ENCODE measurements at regions not wholly inside any gene's neighbourhood (a gene's known extent, or its start where the extent isn't known, plus 50 kb on each side); places are given as distances from the start of the nearest gene placed in this dataset.

- no peak for DNase-seq
Observed at GRCh38 chr2:238638982-238639628, 208.8 kb upstream of the TWIST2 start.

- no peak for DNase-seq
Observed at GRCh38 chr2:238640486-238640885, 207.4 kb upstream of the TWIST2 start.

- no peak for DNase-seq
Observed at GRCh38 chr2:238642973-238643372, 204.9 kb upstream of the TWIST2 start.

GRCh38 chr2:238643400-238643907, 204.4 kb upstream of the TWIST2 start:
- no peak for DNase-seq

- DNase-seq: no peak
Observed at GRCh38 chr2:238644095-238645081, 203.5 kb upstream of the TWIST2 start.

- DNase-seq: no peak
Observed at GRCh38 chr2:238645095-238645494, 202.8 kb upstream of the TWIST2 start.

- DNase-seq: no peak
Observed at GRCh38 chr2:238645716-238646115, 202.2 kb upstream of the TWIST2 start.

- no peak for DNase-seq
Observed at GRCh38 chr2:238646281-238646680, 201.6 kb upstream of the TWIST2 start.

- no peak for DNase-seq
Observed at GRCh38 chr2:238646803-238647202, 201.1 kb upstream of the TWIST2 start.

GRCh38 chr2:238649123-238649522, 198.8 kb upstream of the TWIST2 start:
- DNase-seq: no peak

GRCh38 chr2:238649936-238650518, 197.9 kb upstream of the TWIST2 start:
- DNase-seq: no peak

- DNase-seq: no peak
Observed at GRCh38 chr2:238650536-238650935, 197.3 kb upstream of the TWIST2 start.

- DNase-seq: no peak
Observed at GRCh38 chr2:238651306-238652052, 196.4 kb upstream of the TWIST2 start.

GRCh38 chr2:238652053-238652770, 195.7 kb upstream of the TWIST2 start:
- DNase-seq: no peak

- no peak for DNase-seq
Observed at GRCh38 chr2:238652771-238653157, 195.1 kb upstream of the TWIST2 start.

- DNase-seq: no peak
Observed at GRCh38 chr2:238653431-238654109, 194.3 kb upstream of the TWIST2 start.

- no peak for DNase-seq
Observed at GRCh38 chr2:238654479-238655197, 193.2 kb upstream of the TWIST2 start.

- no peak for DNase-seq
Observed at GRCh38 chr2:238655198-238655860, 192.6 kb upstream of the TWIST2 start.

GRCh38 chr2:238655974-238656722, 191.7 kb upstream of the TWIST2 start:
- no peak for DNase-seq
